ENCODE measurements at regions not wholly inside any gene's neighbourhood (a gene's known extent, or its start where the extent isn't known, plus 50 kb on each side); places are given as distances from the start of the nearest gene placed in this dataset.

DNA sequence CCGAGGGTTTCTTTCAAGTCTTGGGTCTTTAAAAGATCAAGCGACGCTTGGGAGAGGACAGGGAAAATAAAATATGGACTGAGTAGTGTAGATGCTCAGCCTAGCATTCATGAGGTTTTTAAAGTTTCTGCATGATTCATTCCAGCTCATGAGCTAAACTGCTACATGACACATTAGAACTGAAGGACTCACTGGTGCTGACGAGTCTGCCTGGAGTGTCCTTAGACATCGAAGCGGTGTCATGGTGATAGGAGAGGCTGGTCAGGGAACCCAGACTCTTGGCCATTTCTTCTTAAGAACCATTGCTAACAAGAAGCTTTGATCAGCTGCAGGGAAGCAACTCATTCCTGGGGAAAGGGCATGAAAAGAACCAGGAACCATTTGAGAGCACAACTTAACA, 158.6 kb downstream of the TRIML1 start:
- H3K4me3 ChIP-seq (ENCODE audit: low read depth, low read length) = no peak overlapping the region
- TF ChIP-seq, protein P1, sequence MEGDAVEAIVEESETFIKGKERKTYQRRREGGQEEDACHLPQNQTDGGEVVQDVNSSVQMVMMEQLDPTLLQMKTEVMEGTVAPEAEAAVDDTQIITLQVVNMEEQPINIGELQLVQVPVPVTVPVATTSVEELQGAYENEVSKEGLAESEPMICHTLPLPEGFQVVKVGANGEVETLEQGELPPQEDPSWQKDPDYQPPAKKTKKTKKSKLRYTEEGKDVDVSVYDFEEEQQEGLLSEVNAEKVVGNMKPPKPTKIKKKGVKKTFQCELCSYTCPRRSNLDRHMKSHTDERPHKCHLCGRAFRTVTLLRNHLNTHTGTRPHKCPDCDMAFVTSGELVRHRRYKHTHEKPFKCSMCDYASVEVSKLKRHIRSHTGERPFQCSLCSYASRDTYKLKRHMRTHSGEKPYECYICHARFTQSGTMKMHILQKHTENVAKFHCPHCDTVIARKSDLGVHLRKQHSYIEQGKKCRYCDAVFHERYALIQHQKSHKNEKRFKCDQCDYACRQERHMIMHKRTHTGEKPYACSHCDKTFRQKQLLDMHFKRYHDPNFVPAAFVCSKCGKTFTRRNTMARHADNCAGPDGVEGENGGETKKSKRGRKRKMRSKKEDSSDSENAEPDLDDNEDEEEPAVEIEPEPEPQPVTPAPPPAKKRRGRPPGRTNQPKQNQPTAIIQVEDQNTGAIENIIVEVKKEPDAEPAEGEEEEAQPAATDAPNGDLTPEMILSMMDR (IDR thresholded peaks at IDR 0.05; ENCODE audit: insufficient read depth, low read depth, low read length) = no peak
- DNase-seq (ENCODE audit: low read depth) = no peak

DNA sequence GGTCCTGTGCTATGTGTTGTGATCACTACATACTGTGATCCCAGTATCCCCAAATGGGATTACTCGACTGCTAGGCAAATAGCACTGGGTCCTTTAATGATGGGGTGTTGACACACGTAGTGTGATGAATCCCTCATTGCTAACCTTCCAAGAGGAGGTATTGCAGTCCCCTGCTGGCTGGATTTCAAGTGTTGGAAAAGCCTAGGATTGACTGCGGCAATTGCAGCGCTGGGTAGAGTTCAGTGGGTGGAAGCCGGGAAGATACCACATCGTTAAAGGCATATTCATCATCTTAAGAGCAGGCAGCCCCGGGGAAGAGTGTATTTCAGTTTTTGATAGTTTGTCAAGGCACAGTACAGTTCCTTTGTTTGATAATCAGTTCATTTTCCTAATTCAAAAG, 159.9 kb downstream of the TRIML1 start:
- TF ChIP-seq, protein P1 (IDR thresholded peaks at IDR 0.05; ENCODE audit: insufficient read depth, low read depth, low read length) = no peak
- H3K4me3 ChIP-seq (ENCODE audit: low read depth, low read length) = no peak overlapping the region
- DNase-seq (ENCODE audit: low read depth) = no peak

DNA sequence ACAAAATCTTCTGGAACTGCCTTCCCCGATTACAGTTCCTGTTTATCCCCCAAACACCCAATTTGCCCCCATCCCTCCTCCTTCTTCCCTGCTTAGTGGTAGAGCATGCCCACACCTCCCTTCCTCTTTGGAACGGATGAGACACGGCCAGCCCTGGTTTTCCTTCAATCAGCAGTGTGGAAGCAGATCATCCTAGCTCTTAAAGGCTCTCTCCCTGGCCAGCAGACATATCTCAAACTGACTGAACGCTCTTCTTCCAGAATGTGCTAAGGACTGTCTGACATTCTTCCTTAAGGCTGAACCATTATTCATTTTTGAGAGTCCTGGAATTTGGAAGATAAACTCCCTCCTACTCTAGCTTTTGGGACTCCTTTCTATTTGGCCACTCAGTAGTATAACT, 161.1 kb downstream of the TRIML1 start:
- TF ChIP-seq, protein P1 (IDR thresholded peaks at IDR 0.05; ENCODE audit: insufficient read depth, low read depth, low read length) = no peak
- H3K4me3 ChIP-seq (ENCODE audit: low read depth, low read length) = no peak overlapping the region
- DNase-seq (ENCODE audit: low read depth) = no peak

DNA sequence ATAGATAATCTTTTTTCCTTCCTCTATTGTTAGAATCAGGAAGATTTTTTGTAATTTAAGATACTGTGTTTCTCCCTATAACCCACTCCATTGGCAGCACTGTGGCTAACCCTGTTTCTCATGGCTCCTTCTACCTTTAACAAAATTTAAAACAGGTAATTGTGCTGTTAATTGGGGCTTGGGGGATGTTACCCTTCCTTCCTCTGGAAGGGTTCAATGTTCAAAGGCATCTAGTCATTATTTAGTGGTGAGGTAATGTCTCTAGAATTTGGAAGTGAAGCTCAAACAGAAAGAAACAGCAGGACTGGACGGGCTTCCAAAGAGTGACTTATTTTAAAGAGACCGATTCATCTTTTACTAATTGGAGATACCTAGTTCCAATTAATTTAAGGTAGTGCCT, 166.4 kb downstream of the TRIML1 start:
- DNase-seq (ENCODE audit: low read depth) = no peak
- TF ChIP-seq, protein P1 (IDR thresholded peaks at IDR 0.05; ENCODE audit: insufficient read depth, low read depth, low read length) = no peak

DNA sequence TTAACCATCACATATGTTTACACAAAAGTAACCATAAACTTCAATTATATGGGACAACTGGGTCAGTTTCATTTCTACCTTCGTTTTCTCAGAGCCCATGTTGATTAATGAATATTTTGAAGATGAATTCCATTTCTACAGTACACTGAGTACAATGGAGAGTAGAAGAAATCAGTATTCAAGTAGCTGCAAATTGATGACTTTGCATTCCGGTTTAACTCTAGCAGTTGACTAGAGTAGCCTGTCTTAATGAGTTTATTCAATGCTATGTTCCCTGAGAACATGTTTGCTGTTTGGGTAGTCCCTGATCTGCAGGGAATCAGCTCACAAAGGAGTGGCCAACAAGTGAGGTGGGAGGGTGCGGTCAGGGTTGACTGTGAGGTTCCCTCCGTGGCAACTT, 168.3 kb downstream of the TRIML1 start:
- no peak for DNase-seq (ENCODE audit: low read depth)
- TF ChIP-seq, protein P1 (IDR thresholded peaks at IDR 0.05; ENCODE audit: insufficient read depth, low read depth, low read length) = no peak
- no peak overlapping the region for H3K4me3 ChIP-seq (ENCODE audit: low read depth, low read length)

More for the DNA sequence above, 166.4 kb downstream of the TRIML1 start:
- H3K4me3 ChIP-seq (ENCODE audit: low read depth, low read length) = no peak overlapping the region

DNA sequence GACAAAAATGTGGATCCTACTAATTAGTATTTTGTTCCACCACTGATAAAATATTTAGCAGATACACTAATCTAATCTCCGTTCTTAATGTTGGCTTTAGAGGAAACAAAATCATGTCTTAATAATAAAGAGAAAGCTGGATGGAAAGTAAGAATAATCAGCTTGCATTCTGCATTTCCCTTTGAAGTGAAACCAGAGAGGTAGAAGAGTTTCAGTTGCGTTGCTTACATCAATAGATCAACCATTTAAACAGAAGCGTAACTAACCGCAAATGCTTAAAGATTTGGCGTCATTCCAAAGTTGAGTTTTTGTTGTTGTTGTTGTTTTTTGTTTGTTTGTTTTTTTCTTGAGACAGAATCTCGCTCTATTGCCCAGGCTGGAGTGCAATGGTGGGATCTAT, 168.9 kb downstream of the TRIML1 start:
- no peak overlapping the region for H3K4me3 ChIP-seq (ENCODE audit: low read depth, low read length)
- no peak for DNase-seq (ENCODE audit: low read depth)
- TF ChIP-seq, protein P1 (IDR thresholded peaks at IDR 0.05; ENCODE audit: insufficient read depth, low read depth, low read length) = no peak

DNA sequence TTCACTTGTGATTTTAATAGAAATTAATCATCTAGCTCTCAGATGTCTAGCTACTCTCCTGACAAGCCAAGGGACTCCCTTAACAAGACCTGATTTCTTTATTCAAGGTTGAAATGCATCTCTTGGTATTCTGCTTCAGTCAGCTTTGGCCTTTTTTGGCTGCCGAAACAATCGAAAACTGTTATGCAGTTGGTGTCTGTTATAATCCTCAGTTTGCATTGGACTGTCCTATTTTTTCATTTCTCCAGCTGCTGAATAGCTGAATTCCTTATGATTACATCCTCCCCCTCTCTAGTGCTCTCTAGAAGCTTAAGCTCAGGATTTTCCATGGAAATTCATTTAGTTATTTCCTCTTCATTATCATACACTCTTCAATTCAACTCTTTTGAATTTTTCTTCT, 177.2 kb downstream of the TRIML1 start:
- no peak for DNase-seq (ENCODE audit: low read depth)
- H3K4me3 ChIP-seq (ENCODE audit: low read depth, low read length) = no peak overlapping the region
- TF ChIP-seq, protein P1 (IDR thresholded peaks at IDR 0.05; ENCODE audit: insufficient read depth, low read depth, low read length) = no peak
